Pancreas (tissue), 10 donors: ENCODE measurements at regions not wholly inside any gene's neighbourhood (a gene's known extent, or its start where the extent isn't known, plus 50 kb on each side); places are given as distances from the start of the nearest gene placed in this dataset.

Source experiments
- ATAC-seq, 4 donors: fragments of 200-7000 bp; cut with Tn5 transposase; one replicate each; pipeline versions ENCODE4 v1.8.0 to v1.9.1; 2020; ENCODE audit warnings: mild to moderate bottlenecking in 4 of 4, moderate library complexity in 4 of 4
- DNase-seq, 6 donors: peaks; one replicate each; pipeline ENCODE4 v3.0.0-alpha.2; 2020
- FAIRE-seq: peaks from 2 replicates; lab custom pipeline; 2012; peaks lifted over from hg19 to GRCh38; lab: Jason Lieb, UNC
- H3K27ac ChIP-seq, 4 donors: fragments of 200-600 bp; sonication (generic); 1 replicate in 3 of 4; 2 replicates in 1 of 4; pipeline versions ENCODE4 v1.5.0 to v1.8.0; 2020
- H3K27me3 ChIP-seq, 4 donors: fragments of 200-600 bp; one replicate each; pipeline ENCODE4 v1.8.0; 2021
- H3K36me3 ChIP-seq, 3 donors: fragments of 200-600 bp; sonication (generic) in 1 of 3; one replicate each; pipeline versions ENCODE4 v1.5.0 to v1.8.0; 2020 to 2021
- H3K4me1 ChIP-seq, 3 donors: fragments of 200-600 bp; one replicate each; pipeline ENCODE4 v1.8.0; 2021
- H3K4me3 ChIP-seq, 4 donors: fragments of 200-600 bp; sonication (generic) in 2 of 4; one replicate each; pipeline versions ENCODE4 v1.5.0 to v1.8.0; 2020 to 2021
- H3K9me3 ChIP-seq, 4 donors: fragments of 200-600 bp; one replicate each; pipeline ENCODE4 v1.8.0; 2021
- WGBS, 2 donors: extraction: QIAGEN DNeasy Blood & Tissue Kit; methylation state at CpG; one replicate each; pipeline ENCODE4 v1.1.7; 2013; 5-methylcytosine and 5-hydroxymethylcytosine counted together
- intact Hi-C, 3 donors: fragments of 100-400 bp; cut with DNase I; formaldehyde crosslinking; loops; one replicate each; pipeline versions ENCODE4 v1.11.1 to v1.14.2; 2022
- TF ChIP-seq, protein P1 (sequence below), 4 donors: fragments of 200-600 bp; sonication (generic) in 3 of 4; IDR thresholded peaks; one replicate each; pipeline versions ENCODE4 v1.5.0 to v1.8.0; 2021; ENCODE audit warnings: antibody characterized with exemption in 4 of 4
- donor health status: healthy with polysubstance abuse.
- donor health status: DM: no; HTN: no; CAD: no; lungs with moderate emphysema.
- donor health status: DM: no; HTN: no; CAD: no.
- donor health status: control.
- donor health status: control.
- donor health status: Bipolar disorder and iron deficiency.
- donor health status: DM: yes; HTN: yes; CAD: no.
- donor health status: DM: no; HTN: no; CAD: no.
- donor health status: DM: no; HTN: no; CAD: no.
- donor health status: DM: yes; HTN: yes; CAD: no.

DNA sequence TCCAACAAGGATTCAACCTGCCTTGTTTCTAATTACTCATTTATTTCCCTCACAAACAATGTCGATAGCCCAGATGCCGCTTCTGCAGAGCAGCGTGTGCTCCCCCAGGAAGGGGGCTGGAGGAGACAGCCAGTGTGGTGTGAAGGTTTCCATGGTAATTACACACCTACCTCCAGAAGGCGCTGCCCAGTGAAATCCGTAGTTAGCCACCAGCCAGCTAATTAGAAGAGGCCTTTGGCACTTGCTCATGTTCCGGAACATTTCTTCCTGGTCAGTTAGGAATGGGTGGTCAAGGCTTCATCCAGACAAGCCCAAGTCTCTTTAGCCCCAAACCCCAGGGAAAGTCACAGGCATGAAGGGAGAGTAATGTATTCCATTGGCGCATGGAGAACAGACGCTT is 342.5 kb upstream of the C16orf82 start:
- Histone ChIP-seq H3K9me3 (no peaks in the 10 kb centered on the region), H3K27ac (no peak overlapping the region), H3K4me3 (no peak overlapping the region), H3K4me1 (no peaks in the 10 kb centered on the region), H3K27me3 (no peaks in the 10 kb centered on the region), H3K36me3 (no peaks in the 10 kb centered on the region)
- WGBS, 2 donors = 27 to 38% methylated on average over 8 of the region's 8 CpGs
- intact Hi-C loops = no loop called here
- no peak for ATAC-seq
- TF ChIP-seq, protein P1, sequence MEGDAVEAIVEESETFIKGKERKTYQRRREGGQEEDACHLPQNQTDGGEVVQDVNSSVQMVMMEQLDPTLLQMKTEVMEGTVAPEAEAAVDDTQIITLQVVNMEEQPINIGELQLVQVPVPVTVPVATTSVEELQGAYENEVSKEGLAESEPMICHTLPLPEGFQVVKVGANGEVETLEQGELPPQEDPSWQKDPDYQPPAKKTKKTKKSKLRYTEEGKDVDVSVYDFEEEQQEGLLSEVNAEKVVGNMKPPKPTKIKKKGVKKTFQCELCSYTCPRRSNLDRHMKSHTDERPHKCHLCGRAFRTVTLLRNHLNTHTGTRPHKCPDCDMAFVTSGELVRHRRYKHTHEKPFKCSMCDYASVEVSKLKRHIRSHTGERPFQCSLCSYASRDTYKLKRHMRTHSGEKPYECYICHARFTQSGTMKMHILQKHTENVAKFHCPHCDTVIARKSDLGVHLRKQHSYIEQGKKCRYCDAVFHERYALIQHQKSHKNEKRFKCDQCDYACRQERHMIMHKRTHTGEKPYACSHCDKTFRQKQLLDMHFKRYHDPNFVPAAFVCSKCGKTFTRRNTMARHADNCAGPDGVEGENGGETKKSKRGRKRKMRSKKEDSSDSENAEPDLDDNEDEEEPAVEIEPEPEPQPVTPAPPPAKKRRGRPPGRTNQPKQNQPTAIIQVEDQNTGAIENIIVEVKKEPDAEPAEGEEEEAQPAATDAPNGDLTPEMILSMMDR (IDR thresholded peaks at IDR 0.05) = no peak
- FAIRE-seq = no peak
- DNase-seq = no peak

DNA sequence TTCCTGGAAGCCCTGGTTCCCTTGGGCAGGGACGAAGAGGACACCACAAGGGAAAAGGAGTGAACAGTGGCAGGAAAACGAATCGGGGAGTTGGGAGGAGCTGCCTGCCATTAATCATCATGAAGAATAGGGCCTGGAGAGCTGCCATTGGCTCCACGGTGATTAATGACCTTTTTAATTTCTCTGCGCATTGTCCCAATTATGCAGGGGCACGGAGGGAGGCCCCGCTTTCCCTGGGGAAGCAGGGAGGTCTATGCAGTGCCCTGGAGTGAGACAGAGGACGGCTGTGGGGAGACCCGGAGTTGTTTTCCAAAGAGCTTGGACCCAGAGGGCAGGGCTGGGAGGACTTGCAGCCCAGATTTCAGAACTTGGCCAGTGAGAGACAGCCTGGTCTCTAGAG is 338.9 kb upstream of the C16orf82 start:
- DNase-seq (no peak), ATAC-seq (no peak), FAIRE-seq (no peak)
- H3K27ac ChIP-seq = no peak overlapping the region
- no peaks in the 10 kb centered on the region for H3K27me3 ChIP-seq
- intact Hi-C loops = no loop called here
- H3K36me3 ChIP-seq = no peaks in the 10 kb centered on the region
- H3K4me3 ChIP-seq = no peak overlapping the region
- no peaks in the 10 kb centered on the region for H3K4me1 ChIP-seq
- TF ChIP-seq, protein P1 (IDR thresholded peaks at IDR 0.05) = no peak
- WGBS, 2 donors = 14 to 22% methylated on average over 9 of the region's 9 CpGs
- no peaks in the 10 kb centered on the region for H3K9me3 ChIP-seq

DNA sequence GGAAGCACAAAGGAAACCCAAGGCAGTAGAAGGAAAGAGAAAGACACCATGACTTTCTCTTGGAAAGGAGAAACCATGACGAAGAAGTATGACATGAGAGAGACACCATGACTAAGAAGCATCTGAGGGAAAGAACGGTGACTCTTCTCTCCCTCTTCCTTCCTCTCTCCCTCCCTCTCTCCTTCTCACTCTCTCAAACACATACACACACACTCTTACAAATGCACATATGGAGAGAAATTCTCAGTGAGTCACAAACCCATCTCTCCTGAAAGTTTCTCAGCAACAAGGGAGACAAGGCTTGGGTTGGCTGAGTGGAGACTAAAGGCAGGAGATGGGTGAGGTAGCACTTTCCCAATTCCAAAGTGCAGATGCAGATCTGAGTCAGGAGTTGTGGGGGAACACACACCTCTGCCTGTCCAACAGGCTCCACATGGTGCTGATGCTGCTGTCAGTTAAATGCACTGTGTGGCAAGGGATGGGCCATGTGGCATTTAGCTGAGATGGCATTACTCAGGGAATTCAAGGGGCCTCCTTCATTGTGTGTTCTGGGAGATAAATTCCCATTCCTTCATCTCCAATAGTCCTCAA is 336.7 kb upstream of the C16orf82 start:
- ATAC-seq (no peak), DNase-seq (no peak), FAIRE-seq (no peak)
- TF ChIP-seq, protein P1 (IDR thresholded peaks at IDR 0.05) = no peak
- Histone ChIP-seq H3K9me3 (no peaks in the 10 kb centered on the region), H3K4me1 (no peaks in the 10 kb centered on the region), H3K27me3 (peaks cover 0 to under 1% (median 0%) of the 10 kb centered on the region in 4 donors), H3K27ac (no peak overlapping the region), H3K4me3 (no peak overlapping the region), H3K36me3 (no peaks in the 10 kb centered on the region)
- intact Hi-C loops = no loop called here
- WGBS, 2 donors = 56 to 59% methylated on average over 2 of the region's 2 CpGs

DNA sequence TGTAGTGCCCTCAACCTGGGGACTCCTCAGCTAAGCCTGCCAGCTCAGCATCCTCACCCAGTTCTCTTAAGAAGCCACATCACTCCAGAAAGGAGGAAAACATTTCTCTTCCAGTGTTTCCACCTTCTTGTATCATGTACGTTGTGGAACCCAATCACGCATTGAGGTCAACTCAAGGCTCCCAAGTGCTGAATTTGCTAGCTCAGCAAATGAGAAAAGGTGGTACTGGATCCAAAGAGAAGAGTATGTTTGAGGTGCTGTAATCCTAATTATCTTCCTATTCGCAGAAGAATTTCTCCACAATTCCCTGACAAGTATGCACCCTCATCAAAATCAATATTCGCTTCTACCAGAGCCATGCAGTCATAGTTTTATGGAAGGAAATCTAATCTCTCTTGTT is 335.0 kb upstream of the C16orf82 start:
- TF ChIP-seq, protein P1 (IDR thresholded peaks at IDR 0.05) = no peak
- DNase-seq = no peak
- peaks cover 0 to 4% (median 0%) of the 10 kb centered on the region in 4 donors for H3K27me3 ChIP-seq
- intact Hi-C loops = no loop called here
- H3K36me3 ChIP-seq = no peaks in the 10 kb centered on the region
- no peak overlapping the region for H3K4me3 ChIP-seq
- no peak for ATAC-seq
- no peak overlapping the region for H3K27ac ChIP-seq
- WGBS, 2 donors = 63 to 66% methylated on average over 4 of the region's 4 CpGs
- no peak for FAIRE-seq
- no peaks in the 10 kb centered on the region for H3K4me1 ChIP-seq
- H3K9me3 ChIP-seq = no peaks in the 10 kb centered on the region

DNA sequence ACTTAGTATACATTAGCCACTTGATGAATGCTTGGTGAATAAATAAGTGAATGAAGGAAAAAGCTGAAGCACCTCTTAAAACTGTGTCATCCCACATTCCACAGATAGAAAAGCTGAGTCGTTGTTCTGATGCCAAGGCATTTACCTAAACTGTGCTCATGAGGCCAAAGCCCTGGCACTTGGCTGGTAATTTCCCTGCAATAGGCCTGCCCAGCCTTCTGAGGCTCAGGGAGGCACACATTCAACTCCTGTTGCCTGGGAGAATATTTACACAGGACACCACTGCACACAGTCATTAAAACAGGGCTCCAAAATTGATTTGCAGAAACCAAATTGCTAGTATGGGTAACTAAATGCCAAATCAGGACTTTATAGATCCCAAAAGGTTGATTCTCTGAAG is 333.0 kb upstream of the C16orf82 start:
- no peaks in the 10 kb centered on the region for H3K4me1 ChIP-seq
- H3K27ac ChIP-seq = no peak overlapping the region
- intact Hi-C loops = no loop called here
- 29 to 52% methylated on average over 1 of the region's 1 CpG for WGBS, 2 donors
- H3K9me3 ChIP-seq = no peaks in the 10 kb centered on the region
- DNase-seq (no peak), FAIRE-seq (no peak), ATAC-seq (no peak)
- peaks cover 0 to 4% (median 0%) of the 10 kb centered on the region in 4 donors for H3K27me3 ChIP-seq
- TF ChIP-seq, protein P1 (IDR thresholded peaks at IDR 0.05) = no peak
- no peak overlapping the region for H3K4me3 ChIP-seq
- no peaks in the 10 kb centered on the region for H3K36me3 ChIP-seq
